Left ventricle myocardium inferior (tissue), 1 donor: ENCODE measurements at regions not wholly inside any gene's neighbourhood (a gene's known extent, or its start where the extent isn't known, plus 50 kb on each side); places are given as distances from the start of the nearest gene placed in this dataset.

Source experiments
- DNase-seq: peaks from one replicate; pipeline ENCODE4 v3.0.0-alpha.2; 2020
- H3K27ac ChIP-seq: fragments of 200-600 bp; replicated peaks from 2 replicates; pipeline ENCODE4 v1.8.0; 2021
- H3K27me3 ChIP-seq: fragments of 200-600 bp; 2 replicates; pipeline ENCODE4 v1.8.0; 2021; ENCODE audit warnings: low read depth
- H3K36me3 ChIP-seq: fragments of 200-600 bp; 2 replicates; pipeline ENCODE4 v1.8.0; 2021
- H3K4me1 ChIP-seq: fragments of 200-600 bp; 2 replicates; pipeline ENCODE4 v1.8.0; 2021
- H3K4me3 ChIP-seq: fragments of 200-600 bp; 2 replicates; pipeline ENCODE4 v1.8.0; 2021; ENCODE audit warnings: mild to moderate bottlenecking, moderate library complexity
- H3K9me3 ChIP-seq: fragments of 200-600 bp; replicated peaks from 2 replicates; pipeline ENCODE4 v1.8.0; 2021
- CTCF ChIP-seq: fragments of 200-600 bp; IDR thresholded peaks from 2 replicates; pipeline ENCODE4 v1.8.0; 2021; ENCODE audit warnings: antibody characterized with exemption, mild to moderate bottlenecking, borderline replicate concordance
- intact Hi-C: fragments of 100-400 bp; cut with micrococcal nuclease; formaldehyde crosslinking; loops from one replicate; pipeline ENCODE4 v1.11.0; 2022
- donor health status: DM: no; HTN: yes; CAD: no; lungs with severe emphysema.

DNA sequence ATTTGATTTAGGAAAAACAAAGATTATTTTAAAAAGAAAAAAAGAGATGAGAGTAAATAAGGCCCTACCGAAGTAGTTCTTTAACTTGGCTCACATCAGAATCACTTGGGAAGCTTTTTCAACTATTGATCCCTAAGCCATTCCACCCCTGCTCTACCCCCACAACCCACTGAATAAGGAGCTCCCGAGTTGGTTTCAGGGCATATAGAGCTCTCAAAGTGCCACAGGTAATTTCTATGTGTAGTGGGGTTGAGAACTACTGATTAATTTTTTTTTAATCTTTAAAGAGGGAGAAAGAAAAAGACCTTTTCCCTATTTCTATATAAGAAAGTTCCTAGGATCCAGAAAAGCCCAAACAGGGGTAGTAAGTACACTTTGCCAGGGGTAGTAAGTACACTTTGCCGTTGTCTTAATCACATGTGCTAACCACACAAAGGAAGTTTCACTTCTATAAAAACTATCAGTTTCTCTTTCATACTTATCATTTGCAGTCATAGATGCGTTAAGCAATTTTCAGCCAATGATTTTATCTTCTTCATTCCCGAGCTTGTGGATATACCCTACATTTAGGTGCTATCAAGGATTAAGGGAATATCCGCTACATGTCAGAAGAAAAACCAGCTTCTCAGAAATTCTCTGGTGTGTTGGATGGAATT, 108.4 kb upstream of the ZC3H12C start:
- Histone ChIP-seq H3K27ac (no peak overlapping the region), H3K4me1 (no peaks in the 10 kb centered on the region), H3K4me3 (no peak overlapping the region), H3K27me3 (no peaks in the 10 kb centered on the region), H3K9me3 (no peaks in the 10 kb centered on the region), H3K36me3 (no peaks in the 10 kb centered on the region)
- intact Hi-C loops = no loop called here
- DNase-seq = no peak
- no peak for TF ChIP-seq CTCF

DNA sequence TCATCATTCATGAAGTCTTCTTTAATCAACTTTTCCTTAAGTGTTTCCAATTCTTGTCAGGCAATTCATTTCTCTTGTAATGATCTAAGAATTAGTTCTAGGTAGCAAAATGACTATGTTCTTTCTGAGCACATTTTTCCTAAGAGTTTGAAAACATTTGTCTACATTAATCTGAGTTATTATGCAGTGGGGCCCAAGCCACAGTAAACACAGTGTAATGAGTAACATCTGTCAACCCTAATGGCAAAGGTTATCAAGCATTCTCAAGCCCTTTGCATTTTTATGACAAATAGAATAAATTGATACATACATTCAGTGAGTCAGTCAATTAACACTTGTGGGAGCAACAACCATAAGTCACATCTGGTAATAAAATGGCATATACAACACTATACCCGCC, 106.7 kb upstream of the ZC3H12C start:
- no peak overlapping the region for H3K27ac ChIP-seq
- H3K36me3 ChIP-seq = no peaks in the 10 kb centered on the region
- no peaks in the 10 kb centered on the region for H3K27me3 ChIP-seq
- no peak overlapping the region for H3K4me3 ChIP-seq
- H3K9me3 ChIP-seq = no peaks in the 10 kb centered on the region
- intact Hi-C loops = no loop called here
- no peak for DNase-seq
- TF ChIP-seq CTCF = no peak
- H3K4me1 ChIP-seq = no peaks in the 10 kb centered on the region

DNA sequence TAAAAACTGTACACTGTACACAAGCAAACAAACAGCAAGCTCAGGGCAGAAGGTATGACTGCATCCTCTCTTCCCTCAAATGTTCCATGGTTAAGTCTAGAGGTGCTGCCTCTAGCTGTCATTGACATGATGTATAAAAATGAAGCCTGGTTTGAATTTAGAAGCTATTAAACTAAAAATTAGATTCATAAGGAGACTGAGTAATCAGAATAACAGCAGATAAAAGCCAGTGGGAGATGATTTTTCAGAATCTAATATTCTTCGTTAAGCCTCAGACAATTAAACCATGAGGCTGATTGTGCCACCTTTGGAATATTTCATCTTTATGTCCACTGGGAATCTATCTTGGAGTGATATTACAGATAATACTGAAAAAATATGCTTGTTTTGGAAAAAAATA, 101.4 kb upstream of the ZC3H12C start:
- Histone ChIP-seq H3K4me1 (no peaks in the 10 kb centered on the region), H3K27ac (no peak overlapping the region), H3K9me3 (no peaks in the 10 kb centered on the region), H3K36me3 (no peaks in the 10 kb centered on the region), H3K27me3 (no peaks in the 10 kb centered on the region), H3K4me3 (no peak overlapping the region)
- no peak for DNase-seq
- intact Hi-C loops = no loop called here
- no peak for TF ChIP-seq CTCF

DNA sequence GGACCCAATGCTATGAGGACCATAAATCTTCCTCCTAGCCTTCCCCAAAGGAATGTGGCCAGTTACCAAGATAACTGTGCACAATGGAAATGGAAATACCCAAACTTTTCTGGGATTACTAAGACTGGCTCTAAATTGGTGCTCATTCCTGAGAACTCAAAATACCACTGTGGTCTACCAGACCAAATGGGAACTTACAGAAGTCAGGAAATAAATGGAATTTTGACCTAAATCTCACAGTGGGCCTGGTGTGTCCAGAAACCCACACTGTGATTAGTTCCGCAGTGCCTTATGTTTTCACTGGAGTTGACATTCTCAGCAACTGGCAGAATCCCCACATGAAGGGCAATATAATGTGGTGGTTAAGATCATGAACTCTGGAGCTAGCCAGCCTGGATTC, 99.4 kb upstream of the ZC3H12C start:
- Histone ChIP-seq H3K36me3 (no peaks in the 10 kb centered on the region), H3K4me1 (no peaks in the 10 kb centered on the region)
- intact Hi-C loops = no loop called here

DNA sequence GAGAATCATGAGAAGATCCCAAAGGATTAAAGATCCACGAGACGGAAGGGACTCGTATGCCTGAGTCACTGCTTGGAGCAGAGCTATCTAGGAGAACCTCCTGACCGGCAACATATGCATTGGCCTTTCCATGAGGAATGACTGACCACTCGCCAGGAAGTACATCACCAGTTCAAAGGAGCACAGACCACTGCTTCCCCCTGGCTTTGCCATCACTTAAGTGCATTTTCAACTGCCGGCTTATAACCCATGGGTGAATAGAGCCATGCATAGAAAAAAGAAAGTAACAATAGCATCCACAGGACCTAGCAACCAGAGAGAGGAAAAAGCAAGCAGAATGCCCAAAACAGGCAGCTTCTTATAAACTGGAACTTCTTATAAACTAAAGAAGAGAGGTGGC, 98.3 kb upstream of the ZC3H12C start:
- Histone ChIP-seq H3K36me3 (no peaks in the 10 kb centered on the region), H3K27me3 (no peaks in the 10 kb centered on the region), H3K4me1 (no peaks in the 10 kb centered on the region), H3K27ac (no peak overlapping the region), H3K9me3 (no peaks in the 10 kb centered on the region), H3K4me3 (no peak overlapping the region)
- DNase-seq = no peak
- intact Hi-C loops = no loop called here
- TF ChIP-seq CTCF = no peak

More for the DNA sequence above, 99.4 kb upstream of the ZC3H12C start:
- H3K27ac ChIP-seq = no peak overlapping the region
- no peak overlapping the region for H3K4me3 ChIP-seq
- no peak for DNase-seq
- H3K9me3 ChIP-seq = no peaks in the 10 kb centered on the region
- no peak for TF ChIP-seq CTCF
- no peaks in the 10 kb centered on the region for H3K27me3 ChIP-seq
